ENCODE measurements at regions not wholly inside any gene's neighbourhood (a gene's known extent, or its start where the extent isn't known, plus 50 kb on each side); places are given as distances from the start of the nearest gene placed in this dataset.
"Not testable (repeated sequence)": the region's sequence is repeated elsewhere in the genome, so short reads cannot be mapped to it uniquely, and the experiment has no call there.

DNA sequence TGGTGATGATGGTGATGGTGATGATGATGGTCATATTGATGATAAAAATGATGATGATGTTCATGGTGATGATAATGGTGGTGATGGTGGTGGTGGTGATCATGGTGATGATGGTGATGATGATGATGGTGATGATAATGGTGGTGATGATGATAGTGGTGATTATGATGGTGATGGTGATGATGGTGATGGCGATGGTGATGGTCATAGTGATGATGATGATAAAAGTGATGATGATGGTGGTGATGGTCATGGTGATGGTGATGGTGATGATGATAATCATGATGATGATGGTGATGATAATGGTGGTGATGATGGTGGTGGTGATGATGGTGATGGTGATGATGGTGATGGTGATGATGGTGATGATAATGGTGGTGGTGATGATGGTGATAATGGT, 478.7 kb downstream of the TYW1 start:
- DNase-seq (ENCODE audit: low spot score), result no peak

DNA sequence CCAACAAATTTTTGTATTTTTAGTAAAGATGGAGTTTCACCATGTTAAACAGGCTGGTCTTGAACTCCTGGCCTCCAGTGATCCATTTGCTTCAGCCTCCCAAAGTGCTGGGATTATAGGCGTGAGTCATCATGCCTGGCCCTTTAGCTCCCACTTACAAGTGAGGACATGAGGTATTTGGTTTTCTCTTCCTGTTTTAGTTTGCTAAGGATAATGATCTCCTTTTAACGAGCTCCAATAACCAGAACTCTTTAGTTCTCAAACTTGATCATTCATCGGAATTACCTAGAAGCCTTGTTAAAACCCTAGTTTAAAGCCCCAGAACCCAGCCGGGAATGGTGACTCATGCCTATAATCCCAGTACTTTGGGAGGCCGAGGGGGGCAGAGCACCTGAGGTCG, 481.4 kb downstream of the TYW1 start:
- DNase-seq (ENCODE audit: low spot score), result no peak

DNA sequence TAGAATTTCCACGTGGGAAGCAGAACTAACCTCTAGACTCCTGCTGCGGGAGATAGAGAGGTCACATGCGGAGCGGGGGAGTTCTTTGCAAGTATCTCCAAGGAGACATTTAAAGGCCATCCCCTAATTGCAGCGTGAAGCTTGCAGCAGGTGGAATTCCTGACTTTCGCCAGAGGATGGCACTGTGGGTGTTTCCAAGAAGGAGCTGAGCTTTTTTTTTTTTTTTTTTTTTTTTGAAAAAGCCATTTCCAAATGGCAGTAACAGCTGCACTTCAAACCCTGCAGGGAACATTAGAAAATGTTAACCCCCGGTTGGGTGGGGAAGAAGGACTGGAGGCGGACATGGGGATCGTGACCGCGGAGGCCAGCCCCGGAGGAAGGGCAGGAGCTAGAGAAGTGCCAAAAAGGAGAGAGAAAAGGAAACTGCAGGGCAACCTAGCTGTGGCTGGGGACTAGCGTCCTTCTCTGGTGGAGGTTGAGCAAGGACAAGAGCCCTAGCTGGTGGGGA, 487.7 kb downstream of the TYW1 start:
- peak; percentile 79 for DNase-seq (ENCODE audit: low spot score)

DNA sequence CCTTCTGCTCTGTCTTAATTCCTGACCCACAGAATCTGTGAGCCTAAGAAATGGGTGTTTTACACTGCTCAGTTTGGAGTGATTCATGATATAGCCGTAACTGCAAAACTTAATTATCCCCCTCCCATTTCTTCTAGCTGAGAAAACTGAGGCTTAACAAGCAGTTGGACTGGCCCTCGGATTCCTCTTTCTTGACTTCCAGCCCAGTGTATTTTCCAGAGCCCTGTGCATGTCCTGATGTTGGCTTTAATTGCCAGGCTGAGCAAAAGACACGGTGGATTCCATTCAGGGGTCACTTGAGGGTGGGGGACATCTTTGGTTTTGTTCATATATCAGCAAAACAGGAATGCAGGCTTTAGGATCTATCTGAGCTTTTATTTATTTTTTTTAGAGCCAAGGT, 489.8 kb downstream of the TYW1 start:
- DNase-seq (ENCODE audit: low spot score), result no peak

DNA sequence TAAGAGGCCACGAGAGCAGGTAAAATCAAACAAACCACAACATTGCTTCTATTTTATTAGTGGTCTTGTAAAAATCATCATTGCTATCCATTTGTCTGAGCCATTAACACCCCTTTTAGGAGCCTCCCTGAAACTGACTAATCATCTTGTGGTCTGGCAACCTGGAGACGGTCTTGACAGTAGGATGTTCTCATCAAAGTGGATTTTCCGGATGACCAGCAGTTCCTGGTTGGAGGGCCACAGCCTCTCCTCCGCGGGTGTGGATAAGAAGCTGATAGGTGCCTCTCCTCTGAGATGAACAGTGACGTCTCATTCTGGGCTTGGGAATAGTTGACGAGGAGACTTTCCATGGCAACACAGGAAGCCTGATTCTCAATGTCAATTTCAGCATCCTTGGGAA, 490.7 kb downstream of the TYW1 start:
- no peak for DNase-seq (ENCODE audit: low spot score)

DNA sequence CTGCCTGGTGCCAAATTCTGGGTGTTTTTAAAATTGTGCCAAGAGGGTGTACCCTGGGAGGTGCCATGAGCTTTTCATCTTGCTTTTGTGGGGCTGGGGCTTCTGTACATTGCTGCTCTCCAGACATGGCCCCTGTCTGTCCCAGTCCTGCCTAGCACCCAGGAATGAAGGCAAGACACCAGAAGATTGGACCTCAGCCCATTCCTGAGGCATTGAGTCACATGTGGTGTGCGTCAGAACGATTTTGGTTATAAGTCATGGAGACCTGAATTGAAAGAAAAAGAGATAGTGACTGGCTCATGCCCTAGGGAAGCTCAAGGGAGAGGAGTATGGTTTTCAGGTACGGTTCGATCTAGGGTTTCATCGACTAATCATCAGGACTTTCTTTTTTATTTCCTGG, 493.2 kb downstream of the TYW1 start:
- no peak for DNase-seq (ENCODE audit: low spot score)

DNA sequence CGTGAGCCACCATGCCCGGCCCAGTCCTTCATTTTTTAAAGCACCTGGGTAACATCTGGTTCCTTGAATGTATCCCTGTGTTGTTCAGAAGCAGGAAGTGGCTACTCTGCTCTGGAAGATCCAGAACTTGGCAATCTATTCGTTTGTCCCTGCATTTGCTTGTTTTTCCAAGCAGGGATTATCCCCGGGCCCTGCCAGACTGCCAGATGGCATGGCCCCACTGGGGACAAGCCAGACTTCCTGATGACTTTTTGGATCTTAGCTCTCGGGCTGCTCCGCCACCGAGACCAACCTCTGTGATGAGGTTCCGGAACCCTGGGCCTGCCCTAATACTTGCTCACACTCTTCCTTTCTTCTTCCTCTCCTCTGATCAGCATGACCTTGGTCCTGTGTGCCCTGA, 496.7 kb downstream of the TYW1 start:
- no peak for DNase-seq (ENCODE audit: low spot score)

DNA sequence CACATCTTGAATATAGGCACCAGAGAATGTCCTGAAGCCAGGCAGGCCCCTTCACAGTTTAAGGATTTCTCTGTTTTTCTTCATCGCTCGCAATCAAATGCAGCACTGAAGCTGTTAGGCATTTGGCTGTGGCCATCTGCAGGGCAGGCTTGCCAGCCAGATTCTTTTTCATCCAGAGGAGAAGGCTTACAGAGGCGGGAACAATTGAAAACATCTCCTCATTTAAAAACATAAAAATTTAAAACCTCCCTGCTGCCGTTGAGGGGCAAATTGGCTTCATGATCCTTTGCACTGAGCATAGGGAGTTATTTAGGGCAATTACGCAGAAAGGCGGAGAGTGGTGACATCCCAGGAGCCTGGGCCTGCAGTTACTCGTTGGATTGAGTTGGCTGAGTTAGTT, 500.0 kb downstream of the TYW1 start:
- no peak for DNase-seq (ENCODE audit: low spot score)

DNA sequence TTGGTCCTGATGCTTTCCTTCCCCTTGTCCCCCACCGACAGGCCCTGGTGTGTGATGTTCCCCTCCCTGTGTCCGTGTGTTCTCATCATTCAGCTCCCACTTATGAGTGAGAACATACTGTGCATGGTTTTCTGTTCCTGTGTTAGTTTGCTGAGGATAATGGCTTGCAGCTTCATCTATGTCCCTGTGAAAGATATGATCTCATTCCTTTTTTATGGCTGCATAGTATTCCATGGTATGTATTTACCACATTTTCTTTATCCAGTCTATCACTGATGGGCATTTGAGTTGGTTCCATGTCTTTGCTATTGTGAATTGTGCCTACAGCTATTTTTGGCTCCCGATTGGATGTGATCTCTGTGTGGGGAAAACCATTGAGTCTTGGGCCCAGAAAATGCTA, 501.3 kb downstream of the TYW1 start:
- not testable (repeated sequence) for DNase-seq (ENCODE audit: low spot score)

DNA sequence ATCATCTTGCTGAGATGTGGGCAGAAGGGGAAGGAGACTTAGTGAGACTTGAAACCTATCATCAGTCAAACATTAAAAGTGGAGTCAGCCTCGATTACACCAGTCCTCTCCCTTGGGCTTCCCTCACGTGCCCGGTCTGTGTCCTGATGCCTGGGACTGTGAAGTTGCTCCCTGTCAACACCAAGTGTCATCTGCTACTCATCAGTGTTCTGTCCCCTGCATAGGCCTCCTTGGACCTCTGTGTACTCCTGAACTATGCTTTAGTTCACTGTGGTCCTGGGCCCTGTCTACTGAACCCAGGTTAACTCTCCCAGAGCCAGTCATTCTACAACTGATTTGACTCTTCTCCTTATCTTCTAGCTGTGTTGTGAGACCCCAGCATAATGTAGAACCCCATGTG, 506.3 kb downstream of the TYW1 start:
- no peak for DNase-seq (ENCODE audit: low spot score)

DNA sequence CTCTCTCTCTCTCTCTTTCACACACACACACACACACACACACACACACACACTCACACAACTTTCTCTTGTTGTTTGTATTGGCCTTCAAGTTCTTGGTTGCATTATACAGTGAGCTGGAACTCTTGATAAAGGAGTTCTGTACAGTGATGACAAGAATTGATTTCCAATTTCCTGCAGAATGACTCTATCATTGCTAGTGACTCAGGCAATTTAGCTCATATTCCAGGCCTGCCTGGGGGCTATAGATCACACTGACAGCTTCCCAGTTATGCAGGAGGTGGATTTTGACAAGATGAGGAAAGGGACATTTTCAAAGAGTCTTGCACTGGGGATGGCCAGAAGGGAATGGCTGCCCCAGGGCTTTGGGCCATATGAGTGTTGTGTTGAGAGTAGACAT, 508.8 kb downstream of the TYW1 start:
- no peak for DNase-seq (ENCODE audit: low spot score)

DNA sequence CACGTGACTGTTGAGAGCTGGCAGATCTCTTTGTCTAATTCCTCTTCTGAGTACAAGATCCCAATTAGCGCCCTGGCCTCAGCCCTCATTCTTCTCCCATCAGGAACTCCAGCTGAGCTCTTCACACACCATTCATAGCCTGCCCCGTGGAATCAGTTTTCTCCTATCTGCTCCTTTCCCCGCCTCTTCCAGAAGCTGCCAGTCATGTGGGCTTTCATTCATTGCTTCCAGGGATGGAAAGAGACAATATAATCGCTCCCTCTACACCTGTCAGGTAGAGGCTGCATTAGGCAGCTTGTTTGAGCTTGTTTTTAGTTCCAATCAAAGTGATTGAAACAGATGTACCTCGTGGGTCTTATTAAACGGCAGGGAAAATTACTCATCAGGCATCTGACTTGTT, 515.8 kb downstream of the TYW1 start:
- no peak for DNase-seq (ENCODE audit: low spot score)

DNA sequence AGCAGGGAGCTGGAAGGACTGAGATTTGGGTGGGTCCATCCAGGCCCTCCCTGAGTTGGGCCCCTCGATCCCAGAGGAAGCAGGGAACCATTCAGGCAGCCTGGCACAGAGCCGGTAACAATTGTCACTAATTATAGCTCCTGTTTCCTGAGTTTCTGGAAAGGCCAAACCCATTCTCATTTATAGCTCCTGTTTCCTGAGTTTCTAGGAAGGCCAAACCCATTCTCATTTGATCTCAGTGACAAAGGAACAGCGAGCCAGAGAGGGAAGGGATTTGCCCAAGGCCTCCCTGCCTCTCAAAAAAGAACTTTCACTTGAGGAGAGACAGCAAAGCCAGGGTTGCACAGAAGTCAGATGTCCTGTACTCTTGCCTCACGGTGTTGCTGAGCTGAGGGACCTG, 521.9 kb downstream of the TYW1 start:
- no peak for DNase-seq (ENCODE audit: low spot score)

DNA sequence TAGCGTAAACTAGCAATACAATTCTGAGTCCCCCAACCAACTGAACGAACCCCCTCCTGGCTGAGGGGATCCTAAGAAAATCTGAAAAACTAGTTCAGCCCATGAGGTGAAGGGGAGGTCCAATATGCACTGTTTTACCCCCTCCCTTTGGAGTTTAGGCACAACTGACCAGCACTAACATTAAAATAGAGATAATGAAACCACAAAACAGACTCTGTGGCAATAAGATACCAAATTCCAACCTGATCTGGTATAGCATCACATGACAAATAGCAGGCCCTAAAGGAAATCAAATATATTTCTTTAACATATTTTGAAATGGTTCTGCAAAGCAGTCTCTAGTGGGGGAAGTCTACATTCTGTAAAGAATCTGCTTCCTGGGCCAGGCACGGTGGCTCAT, 522.5 kb downstream of the TYW1 start:
- no peak for DNase-seq (ENCODE audit: low spot score)

DNA sequence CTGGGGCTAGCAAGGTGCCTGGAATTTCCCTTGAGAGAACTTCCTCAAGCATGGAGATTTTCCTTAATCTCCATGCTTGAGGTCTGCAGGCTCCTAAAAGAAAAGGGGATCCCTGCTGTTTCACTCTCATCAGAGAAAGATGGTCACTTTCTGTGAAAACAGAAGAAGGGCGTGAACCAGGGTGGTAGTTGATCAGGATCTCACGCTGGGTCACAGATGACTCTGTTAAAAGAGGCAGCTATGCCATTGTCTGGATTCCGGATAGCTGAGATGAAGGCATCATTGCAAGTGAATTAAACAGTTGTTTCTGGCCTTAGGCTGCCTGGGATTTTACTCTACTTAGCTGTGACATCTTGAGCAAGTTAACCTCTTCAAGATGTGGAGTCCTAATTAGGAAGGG, 525.9 kb downstream of the TYW1 start:
- no peak for DNase-seq (ENCODE audit: low spot score)

DNA sequence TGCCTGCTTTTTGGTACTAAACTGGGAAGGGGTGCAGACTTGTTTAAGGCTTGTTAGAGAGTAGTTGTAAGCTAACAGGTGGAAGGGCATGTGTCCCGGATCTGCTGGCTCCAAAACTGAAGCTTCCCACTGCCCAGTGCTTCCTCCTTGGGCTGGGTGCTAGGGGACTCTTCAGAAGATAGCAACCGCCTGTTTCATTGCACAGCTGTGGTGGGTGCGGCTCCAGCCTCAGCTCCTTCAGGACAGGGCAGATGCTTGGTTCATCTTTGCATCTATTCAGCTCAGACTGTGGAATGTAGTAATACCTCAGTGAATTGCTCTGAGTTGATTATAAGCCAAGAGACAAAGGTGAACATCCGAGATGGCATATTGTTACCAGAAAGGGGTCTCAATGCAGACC, 527.1 kb downstream of the TYW1 start:
- no peak for DNase-seq (ENCODE audit: low spot score)

DNA sequence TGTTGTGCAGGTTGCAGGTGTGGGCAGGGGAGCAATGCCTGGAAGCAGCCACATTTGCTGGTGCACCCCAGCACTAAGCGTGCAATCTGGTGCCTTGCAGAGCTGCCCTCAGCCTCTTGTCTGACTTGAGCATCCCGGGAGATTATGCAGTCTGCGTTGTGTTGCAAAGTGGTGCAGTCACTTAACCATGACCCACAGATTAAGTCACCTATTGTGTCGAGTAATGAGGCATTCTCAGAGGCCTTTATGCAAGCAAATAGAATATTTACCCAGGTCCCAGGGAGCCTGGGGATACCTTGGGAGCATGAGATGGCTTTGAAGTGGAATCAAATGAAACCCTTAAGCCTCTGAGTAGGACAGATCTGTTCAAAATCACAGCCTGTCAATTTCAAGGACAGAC, 529.0 kb downstream of the TYW1 start:
- DNase-seq (ENCODE audit: low spot score), result no peak

DNA sequence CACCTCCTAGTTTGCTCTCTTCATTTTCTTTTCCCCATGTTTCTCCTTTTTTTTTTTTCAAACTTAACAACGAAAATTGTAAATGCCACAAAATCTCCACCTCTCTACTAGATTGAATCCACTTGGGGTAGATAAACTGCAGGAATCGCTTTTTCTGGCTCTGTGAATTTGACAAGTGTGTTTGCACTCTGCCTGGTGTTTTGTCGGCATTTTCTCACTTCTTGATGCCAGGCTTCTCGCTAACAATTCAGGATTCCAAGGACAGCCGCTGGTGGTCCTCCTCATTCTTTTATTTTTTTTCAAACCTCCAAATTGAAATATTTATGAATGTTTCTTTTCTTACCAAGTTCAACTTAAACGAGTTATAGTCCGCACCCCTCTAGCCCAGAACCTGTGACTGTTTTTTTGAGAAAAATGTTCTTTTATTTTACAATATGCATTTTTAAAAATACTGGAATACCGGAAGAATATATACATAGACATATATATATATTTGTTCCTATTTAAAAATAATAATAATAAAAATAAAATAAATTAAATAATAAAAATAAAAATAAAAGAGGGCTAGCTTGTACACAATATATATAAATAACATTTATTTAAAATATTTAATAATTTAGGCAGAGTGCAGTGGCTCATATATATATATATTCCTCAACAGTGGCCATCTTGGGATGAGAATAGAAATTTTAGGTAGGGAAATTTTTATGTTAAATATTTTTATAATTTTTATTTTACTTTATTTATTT, 538.8 kb downstream of the TYW1 start:
- no peak for DNase-seq (ENCODE audit: low spot score)

DNA sequence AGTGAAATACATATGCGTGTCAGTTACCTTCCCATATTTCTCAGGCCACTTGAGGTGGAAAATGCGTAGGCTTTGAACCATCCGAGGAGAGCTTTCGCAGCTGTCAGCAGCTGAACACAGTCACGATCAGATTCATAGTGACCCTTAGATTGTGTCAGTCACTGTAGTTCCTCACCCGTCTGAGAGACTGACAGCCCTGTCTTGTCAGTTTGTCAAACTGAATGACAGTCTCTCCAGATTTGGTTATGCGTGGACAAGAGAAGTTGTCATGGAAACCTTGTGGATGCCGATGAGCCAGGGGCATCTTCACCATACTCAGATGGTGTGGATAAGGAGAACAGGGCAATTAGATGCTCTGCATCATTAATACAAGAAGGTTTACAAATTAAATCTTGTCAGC, 546.3 kb downstream of the TYW1 start:
- no peak for DNase-seq (ENCODE audit: low spot score)

DNA sequence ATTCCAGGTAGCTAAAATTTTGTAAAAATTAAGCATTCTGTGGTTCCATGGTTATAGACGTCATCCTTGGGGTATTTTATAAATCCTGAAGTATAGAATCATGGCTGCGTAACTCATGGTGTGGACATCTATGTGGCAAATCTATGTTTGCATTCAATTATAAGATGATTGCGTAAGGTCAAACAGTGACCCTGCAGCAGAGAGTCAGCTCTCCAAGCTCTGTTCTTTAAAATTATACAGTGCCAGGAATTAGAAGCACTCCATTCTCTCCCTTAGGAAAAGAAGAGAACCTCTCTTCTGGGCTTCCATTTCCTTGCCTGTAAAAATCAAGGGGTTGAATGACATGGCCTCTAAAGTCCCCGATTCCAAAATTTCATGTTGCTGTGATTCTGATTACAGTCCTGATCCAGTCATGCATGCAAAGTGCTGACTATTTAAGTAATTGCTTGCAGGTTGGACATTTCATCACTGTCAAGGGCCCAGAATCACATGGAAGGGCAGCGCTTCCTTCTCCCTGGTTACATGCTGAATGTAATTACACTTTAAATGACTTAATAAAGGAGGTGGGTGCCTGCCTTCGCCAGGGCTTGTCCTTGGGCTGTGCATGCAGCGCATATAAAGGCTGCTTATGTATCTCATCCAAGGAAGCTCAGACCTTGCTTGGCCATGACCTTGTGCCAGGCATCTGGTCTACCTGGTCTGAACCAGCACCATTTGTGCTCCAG, 550.7 kb downstream of the TYW1 start:
- no peak for DNase-seq (ENCODE audit: low spot score)

DNA sequence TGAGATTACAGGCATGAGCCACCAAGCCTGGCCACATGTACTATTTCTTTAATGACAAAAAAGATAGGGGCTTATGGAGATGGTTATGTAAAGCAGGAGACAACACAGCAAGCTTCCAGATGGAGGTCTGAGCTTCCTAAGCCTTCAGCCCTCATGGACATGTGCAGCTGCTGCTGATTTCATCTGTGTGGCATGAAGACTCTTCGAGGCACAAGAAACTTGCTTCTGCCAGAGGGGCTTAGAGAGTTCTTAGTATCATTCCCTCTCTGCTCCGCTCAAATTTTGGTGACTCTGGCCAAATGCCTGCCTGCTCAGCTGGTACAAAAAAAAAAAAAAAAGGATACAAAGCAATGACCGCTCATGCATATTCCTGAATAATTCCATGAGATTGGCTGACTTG, 552.5 kb downstream of the TYW1 start:
- DNase-seq (ENCODE audit: low spot score), result no peak

DNA sequence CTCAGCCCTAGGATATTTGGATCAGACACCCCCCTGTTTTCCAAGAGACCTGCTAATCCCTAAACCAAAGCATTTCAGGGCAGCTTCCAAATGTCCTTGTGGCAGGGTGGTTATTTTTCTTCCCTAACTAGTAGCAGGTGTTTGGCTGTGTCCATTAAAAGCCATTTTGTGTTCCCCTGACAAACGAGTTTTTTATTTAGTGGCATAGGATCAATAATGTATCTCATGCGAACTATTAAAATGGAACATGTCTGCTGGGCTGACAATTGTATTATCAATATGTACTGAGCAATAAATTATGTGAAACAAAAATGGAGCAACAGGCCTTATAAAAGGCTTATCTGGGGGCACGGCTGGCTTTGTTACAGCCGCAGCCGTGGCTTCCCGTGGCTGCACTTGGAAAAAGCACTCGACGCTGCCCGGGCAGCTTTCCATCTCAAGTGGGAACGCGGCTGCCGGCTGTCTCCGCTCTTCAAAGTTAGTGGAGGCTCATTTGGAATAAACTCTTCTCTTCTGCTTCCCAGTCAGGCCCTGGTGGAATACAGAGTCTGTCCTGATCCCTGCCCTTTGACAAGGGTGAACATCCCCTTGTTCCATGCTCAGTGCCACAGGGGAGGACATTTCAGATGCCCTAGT, 554.3 kb downstream of the TYW1 start:
- no peak for DNase-seq (ENCODE audit: low spot score)

DNA sequence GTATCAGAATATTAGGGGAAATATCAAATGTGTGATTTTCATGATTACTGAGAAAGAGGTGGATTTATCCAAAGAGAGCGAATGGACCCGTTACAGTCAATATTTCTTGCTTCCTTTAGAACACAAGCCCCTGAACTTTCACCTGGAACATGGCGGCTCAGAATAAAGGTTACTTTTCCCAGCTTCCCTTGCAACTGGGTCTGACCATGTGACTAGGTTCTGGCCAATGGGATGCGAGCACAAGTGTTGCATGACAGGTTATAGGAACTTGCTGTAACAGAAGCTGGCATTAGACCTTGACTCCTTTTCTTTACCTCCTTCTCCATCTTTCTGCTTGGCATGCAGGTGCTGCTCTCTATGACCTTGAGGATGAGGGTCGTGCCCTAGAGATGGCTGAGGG, 556.1 kb downstream of the TYW1 start:
- no peak for DNase-seq (ENCODE audit: low spot score)

Measured in ecto neural progenitor cell (in vitro differentiated cells).